ENCODE measurements at regions not wholly inside any gene's neighbourhood (a gene's known extent, or its start where the extent isn't known, plus 50 kb on each side); places are given as distances from the start of the nearest gene placed in this dataset.
A peak's percentile ranks its signal among the peaks of the same experiment; 100 is the strongest.

DNA sequence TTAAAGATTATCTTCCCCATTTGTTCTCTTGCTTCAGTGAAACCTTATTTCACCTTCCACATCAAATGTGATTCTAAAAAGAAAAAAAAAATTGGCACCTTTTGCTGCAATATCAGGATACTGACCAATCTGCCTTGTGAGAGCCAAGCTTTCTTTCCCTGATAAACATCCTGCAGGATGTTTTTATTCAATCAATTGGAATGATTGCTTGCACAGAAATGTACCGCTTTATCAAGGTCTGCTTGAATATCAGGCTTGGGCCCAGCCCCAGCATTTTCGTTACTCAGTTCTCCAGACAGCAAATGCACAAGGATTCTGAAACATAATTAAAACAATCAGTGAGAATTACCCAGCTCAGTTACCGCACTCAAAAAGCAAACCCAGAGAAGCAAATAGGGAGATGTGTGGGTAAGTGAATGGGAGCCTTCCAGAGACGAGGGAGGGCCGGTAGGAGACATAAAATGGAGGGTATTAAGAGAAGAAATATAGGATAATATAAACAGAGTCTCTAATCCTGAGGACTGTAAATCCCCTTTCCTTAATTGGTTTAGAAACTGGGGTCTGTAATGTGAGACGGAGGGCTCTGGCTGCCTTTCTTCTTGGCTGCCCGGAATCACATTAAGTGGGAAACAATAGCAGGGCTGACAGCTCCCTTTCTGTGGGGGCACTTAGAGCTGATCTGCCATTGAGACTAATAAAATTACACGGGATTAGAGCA, 291.8 kb downstream of the ICOS start:
- no peak for DNase-seq (ENCODE audit: low read depth in 2 of 2)
- no peaks in the 10 kb centered on the region for H3K4me1 ChIP-seq (ENCODE audit: control insufficient read depth, extremely low read depth, insufficient read depth, low read length)
- H3K27ac ChIP-seq (ENCODE audit: insufficient read depth, low read length), result no peak overlapping the region
- H3K4me2 ChIP-seq (ENCODE audit: extremely low read depth, insufficient read depth, low read length), result no peak overlapping the region
- H3K4me3 ChIP-seq (replicated peaks in 1 of 4; ENCODE audit: control extremely low read depth in 1 of 4, insufficient read depth in 1 of 4, low read depth in 3 of 4, low read length in 4 of 4), result no peak overlapping the region
- no peak for TF ChIP-seq CTCF (conservative IDR thresholded peaks at IDR 0.05 in 1 of 2, IDR thresholded peaks at IDR 0.05 in 1 of 2; ENCODE audit: low read depth in 1 of 2, low read length in 2 of 2)
- TF ChIP-seq EZH2 (IDR thresholded peaks at IDR 0.05; ENCODE audit: low read length, missing control alignments), result no peak
- H3K36me3 ChIP-seq (ENCODE audit: control insufficient read depth, insufficient read depth, low read length), result no peaks in the 10 kb centered on the region
- H3K27me3 ChIP-seq (ENCODE audit: control insufficient read depth, insufficient read depth, low read length), result peaks cover 3% of the 10 kb centered on the region
- H2AFZ ChIP-seq (ENCODE audit: low read length), result no peak overlapping the region
- no peak overlapping the region for H3K9ac ChIP-seq (ENCODE audit: insufficient read depth, low read length)
- no peaks in the 10 kb centered on the region for H3K9me3 ChIP-seq (ENCODE audit: control insufficient read depth, insufficient read depth, low read depth, low read length)
- no peaks in the 10 kb centered on the region for H3K79me2 ChIP-seq (ENCODE audit: control insufficient read depth, insufficient read depth, low read length)
- H4K20me1 ChIP-seq (ENCODE audit: control insufficient read depth, extremely low read depth, insufficient read depth, low read length), result no peaks in the 10 kb centered on the region

- DNase-seq (ENCODE audit: low read depth in 2 of 2), result no peak
- H3K4me3 ChIP-seq (replicated peaks in 1 of 4; ENCODE audit: control extremely low read depth in 1 of 4, insufficient read depth in 1 of 4, low read depth in 3 of 4, low read length in 4 of 4), result no peak overlapping the region
- H3K4me1 ChIP-seq (ENCODE audit: control insufficient read depth, extremely low read depth, insufficient read depth, low read length), result no peaks in the 10 kb centered on the region
- H3K27me3 ChIP-seq (ENCODE audit: control insufficient read depth, insufficient read depth, low read length), result no peaks in the 10 kb centered on the region
- no peak overlapping the region for H3K9ac ChIP-seq (ENCODE audit: insufficient read depth, low read length)
- H2AFZ ChIP-seq (ENCODE audit: low read length), result no peak overlapping the region
- no peaks in the 10 kb centered on the region for H3K79me2 ChIP-seq (ENCODE audit: control insufficient read depth, insufficient read depth, low read length)
- H3K9me3 ChIP-seq (ENCODE audit: control insufficient read depth, insufficient read depth, low read depth, low read length), result no peaks in the 10 kb centered on the region
- H3K36me3 ChIP-seq (ENCODE audit: control insufficient read depth, insufficient read depth, low read length), result no peaks in the 10 kb centered on the region
- TF ChIP-seq CTCF (conservative IDR thresholded peaks at IDR 0.05 in 1 of 2, IDR thresholded peaks at IDR 0.05 in 1 of 2; ENCODE audit: low read depth in 1 of 2, low read length in 2 of 2) (no peak), EZH2 (IDR thresholded peaks at IDR 0.05; ENCODE audit: low read length, missing control alignments) (no peak)
- H4K20me1 ChIP-seq (ENCODE audit: control insufficient read depth, extremely low read depth, insufficient read depth, low read length), result no peaks in the 10 kb centered on the region
- no peak overlapping the region for H3K4me2 ChIP-seq (ENCODE audit: extremely low read depth, insufficient read depth, low read length)
- H3K27ac ChIP-seq (ENCODE audit: insufficient read depth, low read length), result no peak overlapping the region
Observed at GRCh38 chr2:204234248-204234647, 297.7 kb downstream of the ICOS start.

DNA sequence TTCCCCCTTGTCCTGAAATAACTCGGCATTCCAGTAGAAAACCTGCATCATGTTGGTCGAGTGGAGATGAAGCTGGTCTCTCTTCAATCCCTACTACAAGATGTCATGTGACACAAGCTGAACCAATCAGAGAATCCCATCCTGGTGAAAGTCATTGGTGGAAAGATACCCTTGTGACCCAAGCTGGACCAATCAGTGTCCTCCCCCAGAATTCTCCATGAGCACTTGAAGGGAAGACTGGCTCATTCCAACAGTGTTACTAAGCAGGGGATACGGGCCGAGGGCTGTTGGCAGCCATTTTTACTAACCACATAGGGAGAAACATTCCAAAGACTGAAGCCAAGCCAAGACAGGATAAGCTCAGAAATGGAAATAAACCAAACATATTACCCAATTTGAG, 298.3 kb downstream of the ICOS start:
- peak; percentile 49 to 62 for DNase-seq (ENCODE audit: low read depth in 2 of 2)
- no peaks in the 10 kb centered on the region for H3K9me3 ChIP-seq (ENCODE audit: control insufficient read depth, insufficient read depth, low read depth, low read length)

More for the DNA sequence above, 298.3 kb downstream of the ICOS start:
- Histone ChIP-seq H3K4me1 (ENCODE audit: control insufficient read depth, extremely low read depth, insufficient read depth, low read length) (no peaks in the 10 kb centered on the region), H3K79me2 (ENCODE audit: control insufficient read depth, insufficient read depth, low read length) (no peaks in the 10 kb centered on the region), H3K9ac (ENCODE audit: insufficient read depth, low read length) (no peak overlapping the region), H2AFZ (ENCODE audit: low read length) (no peak overlapping the region), H3K4me2 (ENCODE audit: extremely low read depth, insufficient read depth, low read length) (no peak overlapping the region), H3K27ac (ENCODE audit: insufficient read depth, low read length) (no peak overlapping the region), H4K20me1 (ENCODE audit: control insufficient read depth, extremely low read depth, insufficient read depth, low read length) (no peaks in the 10 kb centered on the region), H3K36me3 (ENCODE audit: control insufficient read depth, insufficient read depth, low read length) (no peaks in the 10 kb centered on the region), H3K27me3 (ENCODE audit: control insufficient read depth, insufficient read depth, low read length) (no peaks in the 10 kb centered on the region), H3K4me3 (replicated peaks in 1 of 4; ENCODE audit: control extremely low read depth in 1 of 4, insufficient read depth in 1 of 4, low read depth in 3 of 4, low read length in 4 of 4) (no peak overlapping the region)
- TF ChIP-seq EZH2 (IDR thresholded peaks at IDR 0.05; ENCODE audit: low read length, missing control alignments), result no peak
- no peak for TF ChIP-seq CTCF (conservative IDR thresholded peaks at IDR 0.05 in 1 of 2, IDR thresholded peaks at IDR 0.05 in 1 of 2; ENCODE audit: low read depth in 1 of 2, low read length in 2 of 2)
